Smooth muscle cell (in vitro differentiated cells): ENCODE measurements at regions not wholly inside any gene's neighbourhood (a gene's known extent, or its start where the extent isn't known, plus 50 kb on each side); places are given as distances from the start of the nearest gene placed in this dataset.

Experiments used
- DNase-seq: peaks from one replicate; lab custom pipeline; 2025; ENCODE audit not compliant: unreplicated experiment; lab: John Stamatoyannopoulos, UW
- H2AFZ ChIP-seq: fragments of 200-600 bp; sonication (generic); 2 replicates; pipeline ENCODE4 v1.6.0; 2016; ENCODE audit warnings: antibody characterized with exemption, low read depth, mild to moderate bottlenecking
- H3F3A ChIP-seq: fragments of 200-600 bp; sonication (generic); 2 replicates; pipeline ENCODE4 v1.6.0; 2017; ENCODE audit warnings: antibody characterized with exemption, low read depth
- H3K27ac ChIP-seq: fragments of 200-600 bp; sonication (generic); 2 replicates; pipeline ENCODE4 v1.5.1; 2016; ENCODE audit warnings: low read depth, mild to moderate bottlenecking
- H3K27me3 ChIP-seq: fragments of 200-600 bp; sonication (generic); 2 replicates; pipeline ENCODE4 v1.6.1; 2016; ENCODE audit warnings: low read depth, mild to moderate bottlenecking
- H3K36me3 ChIP-seq: fragments of 200-600 bp; sonication (generic); 2 replicates; pipeline ENCODE4 v1.5.1; 2016; ENCODE audit warnings: low read depth
- H3K4me1 ChIP-seq: fragments of 200-600 bp; sonication (generic); 2 replicates; pipeline ENCODE4 v1.5.1; 2016; ENCODE audit warnings: low read depth
- H3K4me2 ChIP-seq: fragments of 200-600 bp; sonication (generic); 2 replicates; pipeline ENCODE4 v1.6.0; 2016; ENCODE audit warnings: mild to moderate bottlenecking
- H3K4me3 ChIP-seq: fragments of 200-600 bp; sonication (generic); 2 replicates; pipeline ENCODE4 v1.5.1; 2016; ENCODE audit warnings: mild to moderate bottlenecking
- H3K79me2 ChIP-seq: fragments of 200-600 bp; sonication (generic); 2 replicates; pipeline ENCODE4 v1.6.0; 2016; ENCODE audit warnings: low read depth, mild to moderate bottlenecking
- H3K9ac ChIP-seq: fragments of 200-600 bp; sonication (generic); 2 replicates; pipeline ENCODE4 v1.6.0; 2016; ENCODE audit warnings: low read depth
- H3K9me3 ChIP-seq: fragments of 200-600 bp; sonication (generic); replicated peaks from 2 replicates; pipeline ENCODE4 v1.5.1; 2016; ENCODE audit warnings: low read depth
- H4K20me1 ChIP-seq: fragments of 200-600 bp; sonication (generic); 2 replicates; pipeline ENCODE4 v1.6.0; 2016; ENCODE audit warnings: low read depth
- WGBS: methylation state at CpG from one replicate; pipeline ENCODE4 v1.1.7; 2016; ENCODE audit warnings: low lambda C conversion rate; 5-methylcytosine and 5-hydroxymethylcytosine counted together
- TF ChIP-seq, protein P1 (sequence below): fragments of 200-600 bp; sonication (generic); IDR thresholded peaks from 2 replicates; pipeline ENCODE4 v1.5.1; 2017; ENCODE audit warnings: borderline replicate concordance, mild to moderate bottlenecking, antibody characterized with exemption; ENCODE audit not compliant: insufficient read depth, poor library complexity, severe bottlenecking

GRCh38 chr2:88925770-88926462 is 234.4 kb downstream of the RPIA start:
- H3K4me1 ChIP-seq, result no peaks in the 10 kb centered on the region
- no peak overlapping the region for H2AFZ ChIP-seq
- H3K27me3 ChIP-seq, result no peaks in the 10 kb centered on the region
- H3K27ac ChIP-seq, result no peak overlapping the region
- H3K9ac ChIP-seq, result no peak overlapping the region
- TF ChIP-seq, protein P1, sequence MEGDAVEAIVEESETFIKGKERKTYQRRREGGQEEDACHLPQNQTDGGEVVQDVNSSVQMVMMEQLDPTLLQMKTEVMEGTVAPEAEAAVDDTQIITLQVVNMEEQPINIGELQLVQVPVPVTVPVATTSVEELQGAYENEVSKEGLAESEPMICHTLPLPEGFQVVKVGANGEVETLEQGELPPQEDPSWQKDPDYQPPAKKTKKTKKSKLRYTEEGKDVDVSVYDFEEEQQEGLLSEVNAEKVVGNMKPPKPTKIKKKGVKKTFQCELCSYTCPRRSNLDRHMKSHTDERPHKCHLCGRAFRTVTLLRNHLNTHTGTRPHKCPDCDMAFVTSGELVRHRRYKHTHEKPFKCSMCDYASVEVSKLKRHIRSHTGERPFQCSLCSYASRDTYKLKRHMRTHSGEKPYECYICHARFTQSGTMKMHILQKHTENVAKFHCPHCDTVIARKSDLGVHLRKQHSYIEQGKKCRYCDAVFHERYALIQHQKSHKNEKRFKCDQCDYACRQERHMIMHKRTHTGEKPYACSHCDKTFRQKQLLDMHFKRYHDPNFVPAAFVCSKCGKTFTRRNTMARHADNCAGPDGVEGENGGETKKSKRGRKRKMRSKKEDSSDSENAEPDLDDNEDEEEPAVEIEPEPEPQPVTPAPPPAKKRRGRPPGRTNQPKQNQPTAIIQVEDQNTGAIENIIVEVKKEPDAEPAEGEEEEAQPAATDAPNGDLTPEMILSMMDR, result no peak
- H3F3A ChIP-seq, result no peaks in the 10 kb centered on the region
- H3K79me2 ChIP-seq, result no peaks in the 10 kb centered on the region
- H3K9me3 ChIP-seq, result peaks cover 20% of the 10 kb centered on the region
- WGBS, result 85% methylated on average over 19 of the region's 19 CpGs
- no peaks in the 10 kb centered on the region for H3K36me3 ChIP-seq
- no peak overlapping the region for H3K4me2 ChIP-seq
- no peak for DNase-seq
- H3K4me3 ChIP-seq, result no peak overlapping the region
- no peaks in the 10 kb centered on the region for H4K20me1 ChIP-seq

DNA sequence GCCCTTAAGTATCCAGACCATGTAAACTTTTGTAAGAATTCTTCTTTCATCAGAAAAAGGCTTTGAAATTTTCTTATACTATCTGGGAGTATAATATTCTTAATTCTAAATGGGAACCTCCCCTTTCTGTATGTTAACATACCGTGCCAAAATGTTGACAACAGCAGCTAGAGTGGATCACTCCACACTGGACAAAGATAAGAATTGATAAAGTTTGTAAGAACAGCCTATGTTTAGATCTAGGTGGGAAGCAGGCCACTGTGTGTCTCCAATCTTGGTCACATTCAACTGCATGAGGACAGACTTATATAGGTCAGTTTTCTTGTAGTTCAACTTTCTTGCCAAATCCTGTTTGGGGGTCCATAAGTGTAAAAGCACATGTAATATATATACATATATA is 235.7 kb downstream of the RPIA start:
- no peak for DNase-seq
- Histone ChIP-seq H3K27me3 (no peaks in the 10 kb centered on the region), H3K79me2 (no peaks in the 10 kb centered on the region), H3K9ac (no peak overlapping the region), H3K27ac (no peak overlapping the region), H3K36me3 (no peaks in the 10 kb centered on the region), H3K4me1 (no peaks in the 10 kb centered on the region), H4K20me1 (no peaks in the 10 kb centered on the region), H3F3A (no peaks in the 10 kb centered on the region), H3K4me3 (no peak overlapping the region), H3K4me2 (no peak overlapping the region), H3K9me3 (peaks cover 20% of the 10 kb centered on the region), H2AFZ (no peak overlapping the region)
- TF ChIP-seq, protein P1, result no peak
- WGBS, result 30% methylated on average over 1 of the region's 1 CpG

GRCh38 chr2:88930659-88931058 is 239.2 kb downstream of the RPIA start:
- H3K9me3 ChIP-seq, result peaks cover 1% of the 10 kb centered on the region
- H3K4me3 ChIP-seq, result no peak overlapping the region
- no peak for DNase-seq
- no peaks in the 10 kb centered on the region for H3F3A ChIP-seq
- H3K4me2 ChIP-seq, result no peak overlapping the region
- no peaks in the 10 kb centered on the region for H4K20me1 ChIP-seq
- no peaks in the 10 kb centered on the region for H3K4me1 ChIP-seq
- no peak overlapping the region for H3K9ac ChIP-seq
- H2AFZ ChIP-seq, result no peak overlapping the region
- H3K79me2 ChIP-seq, result no peaks in the 10 kb centered on the region
- H3K27me3 ChIP-seq, result no peaks in the 10 kb centered on the region
- no peaks in the 10 kb centered on the region for H3K36me3 ChIP-seq
- no peak overlapping the region for H3K27ac ChIP-seq
- TF ChIP-seq, protein P1, result no peak

DNA sequence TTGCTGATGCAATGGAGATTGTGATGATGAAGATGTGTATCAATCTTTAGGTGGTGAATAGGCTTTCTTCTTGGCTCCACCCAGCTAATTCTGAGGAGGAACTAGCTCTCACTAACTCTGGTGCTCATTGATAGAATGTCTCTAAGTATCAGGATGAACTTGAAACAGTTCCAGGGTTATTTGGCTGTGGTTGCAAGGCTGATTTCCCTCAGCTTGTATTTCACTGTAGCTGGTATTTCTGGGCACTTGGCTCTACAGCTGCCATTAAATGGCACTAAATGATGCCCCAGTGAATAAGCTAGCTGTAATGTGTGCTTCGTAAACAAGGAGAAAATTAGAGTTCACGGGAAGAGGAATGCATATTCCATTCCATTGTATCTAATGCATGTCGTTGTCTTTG is 241.2 kb downstream of the RPIA start:
- no peaks in the 10 kb centered on the region for H3K36me3 ChIP-seq
- no peaks in the 10 kb centered on the region for H3K27me3 ChIP-seq
- no peak overlapping the region for H2AFZ ChIP-seq
- H3K4me1 ChIP-seq, result no peaks in the 10 kb centered on the region
- no peaks in the 10 kb centered on the region for H4K20me1 ChIP-seq
- no peak overlapping the region for H3K4me2 ChIP-seq
- H3K27ac ChIP-seq, result no peak overlapping the region
- no peak overlapping the region for H3K4me3 ChIP-seq
- H3F3A ChIP-seq, result no peaks in the 10 kb centered on the region
- no peak for DNase-seq
- no peak overlapping the region for H3K9ac ChIP-seq
- peaks cover 4% of the 10 kb centered on the region for H3K9me3 ChIP-seq
- TF ChIP-seq, protein P1, result no peak
- no peaks in the 10 kb centered on the region for H3K79me2 ChIP-seq
- 58% methylated on average over 3 of the region's 3 CpGs for WGBS
